ENCODE measurements at regions not wholly inside any gene's neighbourhood (a gene's known extent, or its start where the extent isn't known, plus 50 kb on each side); places are given as distances from the start of the nearest gene placed in this dataset.

- TF ChIP-seq, protein P1, sequence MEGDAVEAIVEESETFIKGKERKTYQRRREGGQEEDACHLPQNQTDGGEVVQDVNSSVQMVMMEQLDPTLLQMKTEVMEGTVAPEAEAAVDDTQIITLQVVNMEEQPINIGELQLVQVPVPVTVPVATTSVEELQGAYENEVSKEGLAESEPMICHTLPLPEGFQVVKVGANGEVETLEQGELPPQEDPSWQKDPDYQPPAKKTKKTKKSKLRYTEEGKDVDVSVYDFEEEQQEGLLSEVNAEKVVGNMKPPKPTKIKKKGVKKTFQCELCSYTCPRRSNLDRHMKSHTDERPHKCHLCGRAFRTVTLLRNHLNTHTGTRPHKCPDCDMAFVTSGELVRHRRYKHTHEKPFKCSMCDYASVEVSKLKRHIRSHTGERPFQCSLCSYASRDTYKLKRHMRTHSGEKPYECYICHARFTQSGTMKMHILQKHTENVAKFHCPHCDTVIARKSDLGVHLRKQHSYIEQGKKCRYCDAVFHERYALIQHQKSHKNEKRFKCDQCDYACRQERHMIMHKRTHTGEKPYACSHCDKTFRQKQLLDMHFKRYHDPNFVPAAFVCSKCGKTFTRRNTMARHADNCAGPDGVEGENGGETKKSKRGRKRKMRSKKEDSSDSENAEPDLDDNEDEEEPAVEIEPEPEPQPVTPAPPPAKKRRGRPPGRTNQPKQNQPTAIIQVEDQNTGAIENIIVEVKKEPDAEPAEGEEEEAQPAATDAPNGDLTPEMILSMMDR (conservative IDR thresholded peaks at IDR 0.05; ENCODE audit: low read length) = no peak
- no peak for TF ChIP-seq EZH2phosphoT487 (IDR thresholded peaks at IDR 0.05; ENCODE audit: borderline replicate concordance)
Observed at GRCh38 chr11:26909991-26910591, 83.8 kb upstream of the FIBIN start.

Data from Loucy (cell line).